ENCODE measurements at regions not wholly inside any gene's neighbourhood (a gene's known extent, or its start where the extent isn't known, plus 50 kb on each side); places are given as distances from the start of the nearest gene placed in this dataset.

- Mint-ChIP-seq H3K36me3 (ENCODE audit: low read depth) (peaks cover under 1% of the 10 kb centered on the region), H3K4me3 (no peak overlapping the region), H3K4me1 (peaks cover 77% of the 10 kb centered on the region), H3K9me3 (peaks cover under 1% of the 10 kb centered on the region), H3K27me3 (ENCODE audit: low read depth, poor library complexity) (no peaks in the 10 kb centered on the region), H3K27ac (no peak overlapping the region)
- no peak for TF ChIP-seq CTCF (IDR thresholded peaks at IDR 0.05)
- no peak for DNase-seq
Observed at GRCh38 chr19:28422046-28422445, 790.9 kb downstream of the UQCRFS1 start.

GRCh38 chr19:28420811-28421550, 792.0 kb downstream of the UQCRFS1 start:
- Mint-ChIP-seq H3K4me1 (peaks cover 66% of the 10 kb centered on the region), H3K27me3 (ENCODE audit: low read depth, poor library complexity) (no peaks in the 10 kb centered on the region), H3K36me3 (ENCODE audit: low read depth) (peaks cover 9% of the 10 kb centered on the region), H3K4me3 (no peak overlapping the region), H3K27ac (peak overlapping the region; percentile 69), H3K9me3 (peaks cover 9% of the 10 kb centered on the region)
- DNase-seq: no peak
- no peak for TF ChIP-seq CTCF (IDR thresholded peaks at IDR 0.05)

- DNase-seq: no peak
- no peaks in the 10 kb centered on the region for H3K27me3 Mint-ChIP-seq (ENCODE audit: low read depth, poor library complexity)
- H3K9me3 Mint-ChIP-seq: peaks cover 9% of the 10 kb centered on the region
- H3K4me3 Mint-ChIP-seq: no peak overlapping the region
- peaks cover 9% of the 10 kb centered on the region for H3K36me3 Mint-ChIP-seq (ENCODE audit: low read depth)
- H3K27ac Mint-ChIP-seq: no peak overlapping the region
- peaks cover 50% of the 10 kb centered on the region for H3K4me1 Mint-ChIP-seq
- no peak for TF ChIP-seq CTCF (IDR thresholded peaks at IDR 0.05)
Observed at GRCh38 chr19:28419312-28419711, 793.6 kb downstream of the UQCRFS1 start.

- H3K9me3 Mint-ChIP-seq: peaks cover 9% of the 10 kb centered on the region
- peaks cover 9% of the 10 kb centered on the region for H3K36me3 Mint-ChIP-seq (ENCODE audit: low read depth)
- no peaks in the 10 kb centered on the region for H3K27me3 Mint-ChIP-seq (ENCODE audit: low read depth, poor library complexity)
- H3K4me3 Mint-ChIP-seq: no peak overlapping the region
- DNase-seq: no peak
- peaks cover 30% of the 10 kb centered on the region for H3K4me1 Mint-ChIP-seq
- no peak for TF ChIP-seq CTCF (IDR thresholded peaks at IDR 0.05)
- H3K27ac Mint-ChIP-seq: no peak overlapping the region
Observed at GRCh38 chr19:28417361-28417760, 795.6 kb downstream of the UQCRFS1 start.

GRCh38 chr19:28416245-28416644, 796.7 kb downstream of the UQCRFS1 start:
- TF ChIP-seq CTCF (IDR thresholded peaks at IDR 0.05): no peak
- H3K4me1 Mint-ChIP-seq: peaks cover 19% of the 10 kb centered on the region
- peaks cover 9% of the 10 kb centered on the region for H3K36me3 Mint-ChIP-seq (ENCODE audit: low read depth)
- H3K9me3 Mint-ChIP-seq: peaks cover 9% of the 10 kb centered on the region
- no peaks in the 10 kb centered on the region for H3K27me3 Mint-ChIP-seq (ENCODE audit: low read depth, poor library complexity)
- no peak for DNase-seq
- no peak overlapping the region for H3K4me3 Mint-ChIP-seq
- no peak overlapping the region for H3K27ac Mint-ChIP-seq

- Mint-ChIP-seq H3K9me3 (peaks cover 9% of the 10 kb centered on the region), H3K27me3 (ENCODE audit: low read depth, poor library complexity) (no peaks in the 10 kb centered on the region), H3K27ac (no peak overlapping the region), H3K4me3 (no peak overlapping the region), H3K4me1 (peaks cover 11% of the 10 kb centered on the region), H3K36me3 (ENCODE audit: low read depth) (peaks cover 9% of the 10 kb centered on the region)
- DNase-seq: no peak
- TF ChIP-seq CTCF (IDR thresholded peaks at IDR 0.05): no peak
Observed at GRCh38 chr19:28414748-28415147, 798.2 kb downstream of the UQCRFS1 start.
